Endothelial cell of umbilical vein (primary cell): ENCODE measurements at regions not wholly inside any gene's neighbourhood (a gene's known extent, or its start where the extent isn't known, plus 50 kb on each side); places are given as distances from the start of the nearest gene placed in this dataset.
"Not testable (repeated sequence)": the region's sequence is repeated elsewhere in the genome, so short reads cannot be mapped to it uniquely, and the experiment has no call there.

ENCODE experiments used
- BruUV-seq: library from RNA; stranded (reverse); fragments of 400-500 nt; replicated peaks from 2 replicates; lab custom pipeline; 2021; lab: Mats Ljungman, UMichigan
- CTCF ChIA-PET: fragments of 300-600, 350-600 bp; sonication (Branson Sonifier 250); formaldehyde crosslinking; loops from one replicate; lab custom pipeline; 2021; ENCODE audit warnings: antibody characterized with exemption, inconsistent platforms; lab: Charles Lee
- POLR2A ChIA-PET: fragments of 300-600, 350-600 bp; sonication (Branson Sonifier 250); formaldehyde crosslinking; loops from one replicate; lab custom pipeline; 2021; ENCODE audit warnings: antibody characterized with exemption, inconsistent platforms; lab: Charles Lee
- DNase-seq: peaks from one replicate; pipeline ENCODE4 v3.0.0-alpha.2; 2011; ENCODE audit warnings: low read depth, low spot score
- FAIRE-seq: peaks from 2 replicates; lab custom pipeline; 2011; peaks lifted over from hg19 to GRCh38; lab: Jason Lieb, UNC
- H2AFZ ChIP-seq: 2 replicates; pipeline ENCODE4 v1.6.0; 2012; ENCODE audit warnings: low read depth, low read length, control low read depth, inconsistent platforms
- H3K27ac ChIP-seq: 2 replicates; pipeline ENCODE4 v1.5.1; 2011; ENCODE audit warnings: low read depth, mild to moderate bottlenecking, control low read depth, low read length, moderate library complexity; ENCODE audit not compliant: insufficient read depth
- H3K27me3 ChIP-seq, 2 experiments: 2 replicates each; pipeline versions ENCODE4 v1.6.0 to v1.6.1; 2011; ENCODE audit warnings: low read length in 2 of 2, mixed read lengths in 1 of 2; ENCODE audit not compliant: control insufficient read depth in 2 of 2, insufficient read depth in 2 of 2
- H3K36me3 ChIP-seq, 2 experiments: 2 replicates in 1 of 2; 3 replicates in 1 of 2; pipeline ENCODE4 v1.5.1; 2011; ENCODE audit warnings: low read length in 2 of 2, mild to moderate bottlenecking in 1 of 2, moderate library complexity in 1 of 2; ENCODE audit not compliant: control insufficient read depth in 2 of 2, insufficient read depth in 2 of 2; ENCODE audit errors: extremely low read depth in 1 of 2
- H3K4me1 ChIP-seq: 3 replicates; pipeline ENCODE4 v1.5.1; 2011; ENCODE audit warnings: mild to moderate bottlenecking, low read length; ENCODE audit not compliant: control insufficient read depth, insufficient read depth; ENCODE audit errors: extremely low read depth
- H3K4me2 ChIP-seq: 2 replicates; pipeline ENCODE4 v1.6.1; 2011; ENCODE audit warnings: low read length, control low read depth, mixed read lengths; ENCODE audit not compliant: insufficient read depth
- H3K4me3 ChIP-seq, 3 experiments: fragments of 200-600 bp in 1 of 3; sonication (generic), shearing (Covaris generic) in 1 of 3; replicated peaks in 1 of 3; 2 replicates each; pipeline ENCODE4 v1.5.1; 2011 to 2016; ENCODE audit warnings: control low read depth in 3 of 3, low read length in 3 of 3, mild to moderate bottlenecking in 2 of 3, inconsistent platforms in 1 of 3, low read depth in 1 of 3, moderate library complexity in 1 of 3; ENCODE audit not compliant: insufficient read depth in 1 of 3
- H3K79me2 ChIP-seq: 2 replicates; pipeline ENCODE4 v1.6.0; 2012; ENCODE audit warnings: low read length, inconsistent platforms; ENCODE audit not compliant: control insufficient read depth, insufficient read depth
- H3K9ac ChIP-seq: replicated peaks from 2 replicates; pipeline ENCODE3; 2011; ENCODE audit warnings: low read length, control low read depth; ENCODE audit not compliant: insufficient read depth; ENCODE audit errors: extremely low read depth
- H3K9me1 ChIP-seq: replicated peaks from 3 replicates; pipeline ENCODE4 v1.6.0; 2011; ENCODE audit warnings: mild to moderate bottlenecking, low read length; ENCODE audit not compliant: control insufficient read depth, insufficient read depth; ENCODE audit errors: extremely low read depth
- H3K9me3 ChIP-seq: replicated peaks from 2 replicates; pipeline ENCODE4 v1.5.1; 2012; ENCODE audit warnings: low read length, inconsistent platforms; ENCODE audit not compliant: control insufficient read depth, insufficient read depth
- H4K20me1 ChIP-seq: replicated peaks from 2 replicates; pipeline ENCODE3; 2011; ENCODE audit warnings: mild to moderate bottlenecking, low read length; ENCODE audit not compliant: control insufficient read depth, insufficient read depth; ENCODE audit errors: extremely low read depth
- EZH2 ChIP-seq: IDR thresholded peaks from 2 replicates; pipeline ENCODE4 v1.6.1; 2012; ENCODE audit warnings: borderline replicate concordance, low read depth, mild to moderate bottlenecking, moderate library complexity, low read length, inconsistent platforms; ENCODE audit not compliant: severe bottlenecking
- FOS ChIP-seq: IDR thresholded peaks from 2 replicates; pipeline ENCODE4 v1.6.1; 2011; ENCODE audit warnings: mild to moderate bottlenecking, low read length, moderate library complexity, borderline replicate concordance; ENCODE audit not compliant: insufficient read depth
- GATA2 ChIP-seq: IDR thresholded peaks from 2 replicates; pipeline ENCODE4 v1.7.0; 2011; ENCODE audit warnings: low read depth, mild to moderate bottlenecking, moderate library complexity, mixed read lengths, low read length; ENCODE audit not compliant: insufficient read length, insufficient read depth
- JUN ChIP-seq: IDR thresholded peaks from 2 replicates; pipeline ENCODE4 v1.6.1; 2011; ENCODE audit warnings: borderline replicate concordance, low read depth; ENCODE audit not compliant: insufficient read length, insufficient read depth
- MAX ChIP-seq: IDR thresholded peaks from 2 replicates; pipeline ENCODE4 v1.6.1; 2011; ENCODE audit not compliant: insufficient read depth, insufficient read length
- MYC ChIP-seq: IDR thresholded peaks from one replicate; pipeline ENCODE4 v1.6.1; 2011; ENCODE audit warnings: mild to moderate bottlenecking, low read depth, low read length
- POLR2A ChIP-seq: IDR thresholded peaks from 2 replicates; pipeline ENCODE4 v1.6.1; 2012; ENCODE audit warnings: low read depth, mild to moderate bottlenecking, control low read depth, low read length
- POLR2AphosphoS5 ChIP-seq: IDR thresholded peaks from 2 replicates; pipeline ENCODE4 v1.6.1; 2012; ENCODE audit warnings: low read depth, mild to moderate bottlenecking, control low read depth, low read length, moderate library complexity; ENCODE audit not compliant: insufficient read depth
- dilution Hi-C: fragments of 300-500 bp; cut with MboI; formaldehyde crosslinking; loops from one replicate; pipeline ENCODE4 v1.15.0; 2019; ENCODE audit warnings: low sequenced_read_pairs; ENCODE audit not compliant: extremely low pct_ligation_motif_present
- intact Hi-C: fragments of 100-400 bp; cut with micrococcal nuclease; formaldehyde crosslinking; loops from one replicate; pipeline ENCODE4 v1.10.0; 2022
- TF ChIP-seq, protein P1 (sequence below), 2 donors: IDR thresholded peaks; 1 replicate in 1 of 2; 2 replicates in 1 of 2; pipeline ENCODE4 v1.5.1; 2011; ENCODE audit warnings: low read length in 2 of 2, mild to moderate bottlenecking in 2 of 2, moderate library complexity in 2 of 2, control low read depth in 1 of 2, inconsistent platforms in 1 of 2, low read depth in 1 of 2; ENCODE audit not compliant: insufficient read depth in 1 of 2; ENCODE audit errors: extremely low read depth in 1 of 2

GRCh38 chr7:16369855-16370254, 51.5 kb downstream of the CRPPA start:
- no peak for FAIRE-seq
- H3K4me3 ChIP-seq: no peak overlapping the region
- H3K9me3 ChIP-seq: no peaks in the 10 kb centered on the region
- H4K20me1 ChIP-seq: no peaks in the 10 kb centered on the region
- H3K4me1 ChIP-seq: no peaks in the 10 kb centered on the region
- H3K4me2 ChIP-seq: no peak overlapping the region
- DNase-seq: no peak
- no peaks in the 10 kb centered on the region for H3K27me3 ChIP-seq
- POLR2A ChIA-PET: no interaction called here
- H3K27ac ChIP-seq: no peak overlapping the region
- H3K36me3 ChIP-seq: no peaks in the 10 kb centered on the region
- CTCF ChIA-PET: no interaction called here
- dilution Hi-C loops (no loop called here), intact Hi-C loops (no loop called here)
- no TSS peak for BruUV-seq
- no peaks in the 10 kb centered on the region for H3K9me1 ChIP-seq
- H3K79me2 ChIP-seq: no peaks in the 10 kb centered on the region
- TF ChIP-seq EZH2: no peak
- no peak for TF ChIP-seq GATA2
- TF ChIP-seq POLR2AphosphoS5: no peak
- TF ChIP-seq, protein P1, sequence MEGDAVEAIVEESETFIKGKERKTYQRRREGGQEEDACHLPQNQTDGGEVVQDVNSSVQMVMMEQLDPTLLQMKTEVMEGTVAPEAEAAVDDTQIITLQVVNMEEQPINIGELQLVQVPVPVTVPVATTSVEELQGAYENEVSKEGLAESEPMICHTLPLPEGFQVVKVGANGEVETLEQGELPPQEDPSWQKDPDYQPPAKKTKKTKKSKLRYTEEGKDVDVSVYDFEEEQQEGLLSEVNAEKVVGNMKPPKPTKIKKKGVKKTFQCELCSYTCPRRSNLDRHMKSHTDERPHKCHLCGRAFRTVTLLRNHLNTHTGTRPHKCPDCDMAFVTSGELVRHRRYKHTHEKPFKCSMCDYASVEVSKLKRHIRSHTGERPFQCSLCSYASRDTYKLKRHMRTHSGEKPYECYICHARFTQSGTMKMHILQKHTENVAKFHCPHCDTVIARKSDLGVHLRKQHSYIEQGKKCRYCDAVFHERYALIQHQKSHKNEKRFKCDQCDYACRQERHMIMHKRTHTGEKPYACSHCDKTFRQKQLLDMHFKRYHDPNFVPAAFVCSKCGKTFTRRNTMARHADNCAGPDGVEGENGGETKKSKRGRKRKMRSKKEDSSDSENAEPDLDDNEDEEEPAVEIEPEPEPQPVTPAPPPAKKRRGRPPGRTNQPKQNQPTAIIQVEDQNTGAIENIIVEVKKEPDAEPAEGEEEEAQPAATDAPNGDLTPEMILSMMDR (IDR thresholded peaks at IDR 0.05; ENCODE audit: extremely low read depth in 1 of 2, insufficient read depth in 1 of 2, low read depth in 1 of 2, low read length in 2 of 2): no peak
- TF ChIP-seq JUN: no peak
- no peak for TF ChIP-seq POLR2A
- no peak for TF ChIP-seq MYC
- no peak for TF ChIP-seq FOS
- no peak for TF ChIP-seq MAX
- H3K9ac ChIP-seq: no peak overlapping the region
- H2AFZ ChIP-seq: no peak overlapping the region

DNA sequence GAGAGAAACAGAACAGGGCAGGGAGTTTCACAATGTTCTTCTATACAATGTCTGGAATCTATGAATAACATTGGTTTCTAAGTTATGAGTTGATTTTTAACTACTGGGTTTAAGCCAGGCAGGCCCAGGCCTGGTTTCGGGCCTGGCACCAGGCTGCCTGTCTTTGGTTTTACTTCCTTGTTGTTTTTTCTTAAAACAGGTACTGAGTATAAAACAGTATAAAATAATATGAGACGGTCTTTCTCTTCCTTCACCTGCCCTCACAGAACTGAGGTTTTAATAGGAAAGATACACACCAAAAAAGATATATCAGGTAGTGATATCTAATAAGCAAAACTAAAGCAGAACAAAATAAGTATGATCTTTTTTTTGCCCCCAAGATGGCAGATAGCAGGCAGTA, 52.0 kb downstream of the CRPPA start:
- H3K79me2 ChIP-seq, dilution Hi-C loops, H3K9ac ChIP-seq, BruUV-seq, H3K4me1 ChIP-seq, H3K9me1 ChIP-seq, H3K9me3 ChIP-seq, CTCF ChIA-PET, H3K4me2 ChIP-seq, H3K27me3 ChIP-seq, H3K36me3 ChIP-seq, H3K27ac ChIP-seq, DNase-seq, FAIRE-seq, intact Hi-C loops, POLR2A ChIA-PET, H4K20me1 ChIP-seq, H3K4me3 ChIP-seq, H2AFZ ChIP-seq: not testable (repeated sequence)
